ENCODE measurements at regions not wholly inside any gene's neighbourhood (a gene's known extent, or its start where the extent isn't known, plus 50 kb on each side); places are given as distances from the start of the nearest gene placed in this dataset.
A peak's percentile ranks its signal among the peaks of the same experiment; 100 is the strongest.
"Not testable (repeated sequence)": the region's sequence is repeated elsewhere in the genome, so short reads cannot be mapped to it uniquely, and the experiment has no call there.

GRCh38 chr9:72444435-72444834, 77.0 kb upstream of the TMC1 start:
- H3K4me3 ChIP-seq (ENCODE audit: low read depth, low read length) = no peak overlapping the region
- TF ChIP-seq, protein P1, sequence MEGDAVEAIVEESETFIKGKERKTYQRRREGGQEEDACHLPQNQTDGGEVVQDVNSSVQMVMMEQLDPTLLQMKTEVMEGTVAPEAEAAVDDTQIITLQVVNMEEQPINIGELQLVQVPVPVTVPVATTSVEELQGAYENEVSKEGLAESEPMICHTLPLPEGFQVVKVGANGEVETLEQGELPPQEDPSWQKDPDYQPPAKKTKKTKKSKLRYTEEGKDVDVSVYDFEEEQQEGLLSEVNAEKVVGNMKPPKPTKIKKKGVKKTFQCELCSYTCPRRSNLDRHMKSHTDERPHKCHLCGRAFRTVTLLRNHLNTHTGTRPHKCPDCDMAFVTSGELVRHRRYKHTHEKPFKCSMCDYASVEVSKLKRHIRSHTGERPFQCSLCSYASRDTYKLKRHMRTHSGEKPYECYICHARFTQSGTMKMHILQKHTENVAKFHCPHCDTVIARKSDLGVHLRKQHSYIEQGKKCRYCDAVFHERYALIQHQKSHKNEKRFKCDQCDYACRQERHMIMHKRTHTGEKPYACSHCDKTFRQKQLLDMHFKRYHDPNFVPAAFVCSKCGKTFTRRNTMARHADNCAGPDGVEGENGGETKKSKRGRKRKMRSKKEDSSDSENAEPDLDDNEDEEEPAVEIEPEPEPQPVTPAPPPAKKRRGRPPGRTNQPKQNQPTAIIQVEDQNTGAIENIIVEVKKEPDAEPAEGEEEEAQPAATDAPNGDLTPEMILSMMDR (IDR thresholded peaks at IDR 0.05; ENCODE audit: insufficient read depth, low read depth, low read length, missing control alignments) = no peak
- peak; percentile 7 for DNase-seq (ENCODE audit: low read depth)

DNA sequence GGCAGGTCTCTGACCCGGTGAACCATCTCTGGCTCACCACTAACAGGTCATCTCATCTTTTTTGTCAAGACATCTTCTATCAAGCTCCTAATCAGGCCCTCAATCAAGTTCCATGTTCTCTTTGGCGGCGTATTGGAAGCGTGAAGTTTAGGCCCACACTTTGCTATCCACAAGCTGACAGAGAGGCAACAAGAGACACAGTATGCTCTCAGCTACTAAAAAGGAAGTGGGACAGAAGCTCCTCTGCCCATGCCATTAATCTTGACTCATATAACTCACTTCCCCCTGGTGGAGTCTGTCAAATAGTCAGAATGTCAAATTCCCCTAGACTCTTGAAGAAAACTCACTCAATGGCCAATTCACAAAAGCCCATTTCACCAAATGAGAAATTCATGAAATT, 77.6 kb upstream of the TMC1 start:
- peak; percentile 91 for DNase-seq (ENCODE audit: low read depth)
- TF ChIP-seq, protein P1 (IDR thresholded peaks at IDR 0.05; ENCODE audit: insufficient read depth, low read depth, low read length, missing control alignments) = peak; percentile 28
- no peak overlapping the region for H3K4me3 ChIP-seq (ENCODE audit: low read depth, low read length)

DNA sequence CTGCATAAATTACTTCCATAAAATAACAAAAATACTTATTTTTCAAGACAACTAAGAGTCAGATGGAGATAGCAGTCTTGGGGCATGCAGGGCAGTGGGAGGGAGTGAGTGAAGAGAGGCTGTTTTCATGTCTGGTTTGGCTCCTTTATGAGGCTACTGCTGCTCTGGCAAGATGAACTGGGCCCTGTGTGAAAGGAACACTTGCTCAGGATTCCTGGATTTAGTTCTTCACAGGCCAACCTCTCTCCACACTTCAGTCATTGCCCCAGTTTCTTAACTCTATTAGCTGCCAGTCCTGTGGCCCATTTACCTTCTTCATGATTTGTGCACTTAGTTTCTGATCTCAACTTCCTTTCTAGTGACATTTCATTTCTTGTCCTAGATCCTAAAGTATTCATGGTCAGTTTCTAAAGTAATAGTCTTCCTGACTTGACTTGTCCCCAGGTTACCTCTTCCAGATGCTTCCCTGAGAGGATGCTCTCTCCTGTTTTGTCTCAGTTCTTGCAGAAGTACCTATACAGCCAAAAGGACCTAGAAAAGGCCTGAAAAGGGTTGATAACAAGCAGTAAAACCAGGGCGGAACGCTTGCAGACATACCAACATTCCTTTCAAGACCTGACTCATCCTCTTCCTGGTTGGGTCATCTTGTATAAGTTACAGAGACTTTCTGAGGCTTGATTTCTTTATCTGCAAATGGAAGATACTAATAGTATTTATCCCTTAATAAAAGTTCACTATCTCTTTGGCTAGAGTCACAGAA, 77.0 kb upstream of the ZFAND5 start:
- TF ChIP-seq, protein P1 (IDR thresholded peaks at IDR 0.05; ENCODE audit: insufficient read depth, low read depth, low read length, missing control alignments) = no peak
- DNase-seq (ENCODE audit: low read depth) = no peak
- H3K4me3 ChIP-seq (ENCODE audit: low read depth, low read length) = no peak overlapping the region

DNA sequence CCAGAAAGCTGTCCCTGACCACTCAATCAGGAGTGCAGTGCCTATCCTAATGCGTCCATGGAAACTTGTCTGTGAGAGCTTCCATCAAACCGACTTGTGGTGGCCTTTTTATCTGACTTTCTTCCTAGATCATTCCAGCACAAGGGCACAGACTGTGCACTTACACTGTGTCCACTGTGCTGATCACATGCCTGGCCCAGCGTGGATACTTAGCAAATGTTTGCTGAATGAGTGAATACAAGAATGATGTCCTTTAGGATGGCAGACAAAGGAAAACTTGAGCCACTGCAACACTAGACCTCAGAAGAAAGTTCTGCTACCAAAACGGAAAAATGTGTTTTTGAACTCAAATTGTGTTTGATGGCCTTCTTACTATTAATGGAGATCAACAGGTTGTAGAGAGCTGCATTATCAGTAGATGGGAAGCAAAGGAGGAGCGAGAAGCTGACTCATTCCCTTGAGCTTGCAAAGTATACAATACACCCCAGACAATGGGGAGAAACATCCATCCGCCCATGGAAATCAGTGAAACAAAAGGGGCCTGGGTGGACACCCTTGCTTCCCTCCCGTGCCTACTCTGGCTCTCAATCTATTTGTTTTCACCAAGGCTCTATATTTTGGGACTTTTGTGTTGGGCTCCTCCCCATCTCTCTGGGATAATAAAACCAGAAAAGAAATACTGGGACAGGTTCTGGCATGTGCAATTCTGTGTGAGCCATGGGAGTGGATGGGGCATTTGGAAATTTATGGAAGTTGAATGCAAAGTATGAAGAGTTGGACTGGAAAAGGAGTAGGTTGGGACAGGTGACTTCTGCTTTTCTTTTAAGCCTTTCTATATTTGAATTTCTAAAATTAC, 76.2 kb upstream of the ZFAND5 start:
- DNase-seq (ENCODE audit: low read depth) = no peak
- no peak overlapping the region for H3K4me3 ChIP-seq (ENCODE audit: low read depth, low read length)
- TF ChIP-seq, protein P1 (IDR thresholded peaks at IDR 0.05; ENCODE audit: insufficient read depth, low read depth, low read length, missing control alignments) = no peak

- H3K4me3 ChIP-seq (ENCODE audit: low read depth, low read length) = no peak overlapping the region
- DNase-seq (ENCODE audit: low read depth) = no peak
- TF ChIP-seq, protein P1 (IDR thresholded peaks at IDR 0.05; ENCODE audit: insufficient read depth, low read depth, low read length, missing control alignments) = no peak
Observed at GRCh38 chr9:72440378-72440777, 75.4 kb upstream of the ZFAND5 start.

DNA sequence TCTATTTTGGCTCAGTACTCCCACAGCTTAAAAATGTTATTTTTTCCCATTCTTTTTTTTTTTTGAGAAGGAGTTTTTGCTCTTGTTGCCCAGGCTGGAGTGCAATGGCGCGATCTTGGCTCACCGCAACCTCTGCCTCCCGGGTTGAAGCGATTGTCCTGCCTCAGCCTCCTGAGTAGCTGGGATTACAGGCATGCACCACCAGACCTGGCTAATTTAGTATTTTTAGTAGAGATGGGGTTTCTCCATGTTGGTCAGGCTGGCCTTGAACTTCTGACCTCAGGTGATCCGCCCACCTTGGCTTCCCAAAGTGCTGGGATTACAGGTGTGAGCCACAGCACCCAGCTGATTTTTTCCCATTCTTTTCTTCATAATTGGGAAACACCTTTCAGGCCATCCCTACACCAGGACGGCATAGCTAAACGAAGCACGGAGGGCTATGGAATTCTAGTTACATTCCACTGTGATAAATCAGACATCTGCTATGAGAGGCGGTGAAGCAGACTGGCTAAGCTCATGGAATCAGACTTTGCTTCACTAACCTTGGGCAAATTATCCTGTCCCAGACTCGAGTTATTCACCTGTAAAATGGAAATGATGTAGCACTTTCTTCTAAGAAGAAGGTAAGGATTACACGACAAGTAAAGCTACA, 68.7 kb upstream of the ZFAND5 start:
- DNase-seq (ENCODE audit: low read depth); H3K4me3 ChIP-seq (ENCODE audit: low read depth, low read length): not testable (repeated sequence)

- no peak for DNase-seq (ENCODE audit: low read depth)
- H3K4me3 ChIP-seq (ENCODE audit: low read depth, low read length) = no peak overlapping the region
- TF ChIP-seq, protein P1 (IDR thresholded peaks at IDR 0.05; ENCODE audit: insufficient read depth, low read depth, low read length, missing control alignments) = no peak
Observed at GRCh38 chr9:72431036-72431435, 66.0 kb upstream of the ZFAND5 start.

Data from GM12865 (cell line).